C4-2B (cell line): ENCODE measurements at regions not wholly inside any gene's neighbourhood (a gene's known extent, or its start where the extent isn't known, plus 50 kb on each side); places are given as distances from the start of the nearest gene placed in this dataset.

Experiments used
- ZFX ChIP-seq: fragments of 450-650 bp; IDR thresholded peaks from 2 replicates; pipeline ENCODE4 v1.6.1; 2017
- TF ChIP-seq, protein P1 (sequence below): fragments of 450-650 bp; conservative IDR thresholded peaks from 2 replicates; pipeline ENCODE4 v1.5.1; 2017; ENCODE audit warnings: mild to moderate bottlenecking

GRCh38 chr5:35336230-35336629, 105.9 kb upstream of the PRLR start:
- TF ChIP-seq, protein P1, sequence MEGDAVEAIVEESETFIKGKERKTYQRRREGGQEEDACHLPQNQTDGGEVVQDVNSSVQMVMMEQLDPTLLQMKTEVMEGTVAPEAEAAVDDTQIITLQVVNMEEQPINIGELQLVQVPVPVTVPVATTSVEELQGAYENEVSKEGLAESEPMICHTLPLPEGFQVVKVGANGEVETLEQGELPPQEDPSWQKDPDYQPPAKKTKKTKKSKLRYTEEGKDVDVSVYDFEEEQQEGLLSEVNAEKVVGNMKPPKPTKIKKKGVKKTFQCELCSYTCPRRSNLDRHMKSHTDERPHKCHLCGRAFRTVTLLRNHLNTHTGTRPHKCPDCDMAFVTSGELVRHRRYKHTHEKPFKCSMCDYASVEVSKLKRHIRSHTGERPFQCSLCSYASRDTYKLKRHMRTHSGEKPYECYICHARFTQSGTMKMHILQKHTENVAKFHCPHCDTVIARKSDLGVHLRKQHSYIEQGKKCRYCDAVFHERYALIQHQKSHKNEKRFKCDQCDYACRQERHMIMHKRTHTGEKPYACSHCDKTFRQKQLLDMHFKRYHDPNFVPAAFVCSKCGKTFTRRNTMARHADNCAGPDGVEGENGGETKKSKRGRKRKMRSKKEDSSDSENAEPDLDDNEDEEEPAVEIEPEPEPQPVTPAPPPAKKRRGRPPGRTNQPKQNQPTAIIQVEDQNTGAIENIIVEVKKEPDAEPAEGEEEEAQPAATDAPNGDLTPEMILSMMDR, result no peak
- TF ChIP-seq ZFX, result no peak
